ENCODE measurements at regions not wholly inside any gene's neighbourhood (a gene's known extent, or its start where the extent isn't known, plus 50 kb on each side); places are given as distances from the start of the nearest gene placed in this dataset.
"Not testable (repeated sequence)": the region's sequence is repeated elsewhere in the genome, so short reads cannot be mapped to it uniquely, and the experiment has no call there.

GRCh38 chr7:80018941-80019808, 115.5 kb upstream of the GNAI1 start:
- DNase-seq (ENCODE audit: low spot score) = peak; percentile 44

DNA sequence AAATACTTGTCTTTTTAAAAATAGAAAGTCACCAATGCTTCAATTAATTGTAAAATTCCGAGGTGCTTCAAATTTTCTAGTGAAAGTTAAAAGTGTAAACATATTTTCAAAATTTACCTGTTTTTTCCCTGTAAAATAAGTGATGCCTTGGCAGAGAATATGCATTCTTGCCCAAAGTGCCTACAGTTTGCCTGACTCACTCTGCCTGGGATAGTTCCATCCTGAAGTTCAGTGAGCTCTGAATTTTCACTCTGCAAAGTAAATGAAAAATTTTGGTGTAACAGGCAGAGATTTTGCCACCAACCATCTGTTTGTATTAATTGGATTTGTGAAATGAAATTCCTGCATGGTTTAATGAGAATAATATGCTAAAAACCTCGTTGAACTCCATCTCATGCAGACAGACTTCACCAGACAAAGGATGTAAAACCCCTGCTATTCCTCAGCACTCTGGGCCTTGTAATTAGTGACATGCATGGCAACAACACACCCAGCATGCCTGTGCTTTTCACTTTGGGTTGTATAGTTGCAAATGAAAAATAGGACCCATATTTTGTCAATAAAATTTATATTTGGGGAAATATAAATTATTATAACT, 117.4 kb upstream of the GNAI1 start:
- no peak for DNase-seq (ENCODE audit: low spot score)

- DNase-seq (ENCODE audit: low spot score) = no peak
Observed at GRCh38 chr7:80014511-80014910, 120.1 kb upstream of the GNAI1 start.

- no peak for DNase-seq (ENCODE audit: low spot score)
Observed at GRCh38 chr7:80008039-80008438, 126.6 kb upstream of the GNAI1 start.

DNA sequence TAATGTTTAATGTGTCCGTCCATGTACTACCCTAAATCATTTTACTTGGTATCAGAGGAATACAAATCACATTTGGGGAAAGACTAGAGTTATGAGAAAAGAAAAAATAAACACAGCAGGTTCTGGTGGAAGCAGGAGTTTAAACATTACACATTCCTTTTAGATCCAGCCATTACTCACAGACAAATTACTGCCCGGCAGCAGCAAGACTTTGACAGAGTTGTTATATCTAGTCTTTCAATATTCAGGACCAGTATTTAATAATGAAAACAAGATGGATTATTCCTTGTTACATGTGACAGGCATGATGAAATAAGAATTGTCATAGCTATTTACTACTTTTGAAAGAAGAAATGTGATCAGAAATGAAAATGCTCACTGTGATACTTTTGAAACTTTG, 131.8 kb upstream of the GNAI1 start:
- no peak for DNase-seq (ENCODE audit: low spot score)

DNA sequence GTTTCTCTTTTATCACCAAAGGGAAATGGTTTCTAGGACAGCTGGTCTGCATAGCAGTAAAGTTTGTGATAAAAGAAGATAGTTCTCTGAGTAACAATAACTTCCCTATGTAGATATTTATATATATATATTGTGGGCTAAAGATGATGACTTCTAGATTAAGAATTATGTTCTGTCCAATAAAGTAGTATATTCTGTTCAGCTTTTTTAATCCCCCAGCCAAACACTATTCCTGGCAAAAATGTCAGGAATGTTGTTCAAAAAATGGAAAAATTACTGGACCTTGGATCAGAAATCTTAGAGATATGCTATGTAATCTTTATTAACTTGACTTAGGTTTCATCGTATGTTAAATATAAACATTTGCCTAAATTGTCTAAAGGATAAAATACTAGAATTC, 136.3 kb upstream of the GNAI1 start:
- DNase-seq (ENCODE audit: low spot score) = no peak

DNA sequence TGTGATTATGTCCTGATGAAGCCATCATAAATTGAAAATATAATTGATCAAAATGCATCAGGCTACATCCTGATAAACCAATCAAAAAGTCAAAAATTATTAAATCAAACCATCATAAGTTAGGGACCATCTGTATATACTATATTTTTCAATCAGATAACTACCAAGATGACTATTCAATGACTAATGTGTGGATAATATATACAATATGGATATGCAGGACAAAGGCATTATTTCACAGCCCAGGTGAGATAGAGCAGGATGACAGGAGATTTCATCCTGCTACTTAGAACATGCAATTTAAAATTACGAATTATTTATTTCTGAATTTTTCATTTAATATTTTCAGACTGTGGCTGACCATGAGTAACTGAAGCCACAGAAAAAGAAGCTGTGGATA, 137.3 kb upstream of the GNAI1 start:
- no peak for DNase-seq (ENCODE audit: low spot score)

- not testable (repeated sequence) for DNase-seq (ENCODE audit: low spot score)
Observed at GRCh38 chr7:79995741-79996140, 138.9 kb upstream of the GNAI1 start.

DNA sequence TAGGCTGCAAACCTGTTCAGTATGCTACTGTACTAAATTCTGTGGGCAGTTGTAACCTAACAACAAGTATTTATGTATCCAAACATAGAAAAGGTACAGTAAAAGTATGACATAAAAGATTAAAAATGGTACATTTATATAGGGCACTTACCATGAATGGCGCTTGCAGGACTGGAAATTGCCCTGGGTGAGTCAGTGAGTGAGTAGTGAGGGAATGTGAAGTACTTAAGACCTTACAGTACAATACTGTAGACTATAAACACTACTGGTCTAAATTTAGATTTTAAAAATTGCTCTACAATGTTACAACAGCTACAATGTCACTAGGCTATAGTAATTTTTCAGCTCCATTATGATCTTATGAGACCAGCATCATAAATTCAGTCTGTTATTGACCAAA, 146.0 kb upstream of the GNAI1 start:
- no peak for DNase-seq (ENCODE audit: low spot score)

DNA sequence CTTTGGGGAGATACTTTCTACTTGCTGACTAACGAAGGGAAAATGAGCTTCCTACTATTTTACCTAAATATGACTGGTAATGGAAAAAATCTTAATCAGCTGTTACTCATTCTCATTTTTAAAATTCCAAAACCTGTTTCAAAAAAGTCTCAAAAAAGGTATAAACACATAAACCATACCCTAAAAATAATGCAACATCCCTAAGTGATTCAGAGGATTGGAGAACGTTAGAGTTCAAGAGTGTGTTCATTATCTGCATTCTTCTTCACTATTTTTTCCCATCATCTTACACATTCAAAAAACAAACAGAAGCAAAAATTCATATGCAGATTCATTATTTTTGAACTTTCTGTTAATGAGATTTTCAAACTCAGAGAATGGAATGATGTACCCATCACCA, 150.4 kb upstream of the GNAI1 start:
- no peak for DNase-seq (ENCODE audit: low spot score)

DNA sequence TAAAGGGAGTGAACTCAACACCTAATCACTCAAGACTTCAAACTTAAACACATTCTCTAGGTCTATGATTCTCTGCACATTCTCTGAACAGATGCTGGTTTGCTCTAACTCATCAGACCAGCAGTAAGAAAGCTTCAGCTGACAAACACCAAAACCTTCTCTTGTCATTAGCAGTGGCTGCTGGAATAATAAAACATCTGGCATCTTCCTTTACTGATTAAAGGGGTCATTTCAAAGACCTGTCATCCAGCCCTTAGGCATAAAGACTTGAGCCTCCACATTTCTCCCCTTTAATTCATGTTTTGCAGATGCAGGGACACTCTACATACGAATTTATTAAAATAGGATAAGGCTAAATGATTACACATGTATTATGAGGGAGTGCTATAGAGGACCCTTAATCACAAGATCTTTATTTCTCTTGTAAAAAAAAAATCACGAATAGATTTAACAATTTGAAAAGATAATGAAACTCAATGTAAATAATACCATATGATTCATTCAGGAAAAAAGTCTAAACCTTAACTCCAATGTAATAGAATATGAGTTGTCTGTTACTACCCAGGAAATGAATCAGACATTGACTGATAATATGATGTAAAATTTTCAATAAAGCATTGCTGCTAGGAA, 152.4 kb upstream of the GNAI1 start:
- no peak for DNase-seq (ENCODE audit: low spot score)

DNA sequence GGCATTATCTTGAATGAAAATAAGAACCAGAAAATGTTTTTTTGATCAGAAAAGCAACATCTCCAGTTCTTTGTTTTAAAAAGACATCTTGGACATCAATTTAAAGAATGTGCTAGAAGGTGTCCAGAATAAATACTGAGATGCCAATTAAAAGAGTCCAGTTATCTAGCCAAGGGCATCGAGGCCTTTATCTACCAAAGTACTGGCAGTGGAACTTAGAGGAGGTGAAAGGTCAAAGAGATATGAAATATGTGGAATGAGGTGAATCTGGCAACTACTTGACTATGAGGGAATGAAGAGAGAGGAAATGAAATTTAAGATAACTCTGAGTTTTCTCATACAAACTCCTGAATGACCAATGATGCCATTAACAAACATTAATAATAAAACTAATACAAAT, 154.3 kb upstream of the GNAI1 start:
- DNase-seq (ENCODE audit: low spot score) = no peak

DNA sequence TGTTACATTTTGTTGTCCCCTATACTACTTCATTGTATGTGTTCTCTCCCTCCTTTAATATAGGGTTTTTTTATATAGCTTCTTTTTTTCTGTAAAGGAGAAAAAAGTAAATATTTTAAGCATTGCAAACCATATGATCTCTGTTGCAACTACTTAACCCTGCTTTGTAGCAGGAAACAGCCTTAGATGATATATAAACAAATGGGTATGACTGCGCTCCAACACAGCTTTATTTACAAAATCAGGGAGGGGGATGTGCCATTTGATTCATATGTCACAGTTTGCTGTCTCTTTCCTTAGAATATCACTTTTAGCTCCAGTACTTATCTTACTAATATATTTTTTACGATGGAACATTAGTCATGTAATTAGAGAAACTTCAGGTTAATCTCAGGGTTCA, 155.2 kb upstream of the GNAI1 start:
- no peak for DNase-seq (ENCODE audit: low spot score)

DNA sequence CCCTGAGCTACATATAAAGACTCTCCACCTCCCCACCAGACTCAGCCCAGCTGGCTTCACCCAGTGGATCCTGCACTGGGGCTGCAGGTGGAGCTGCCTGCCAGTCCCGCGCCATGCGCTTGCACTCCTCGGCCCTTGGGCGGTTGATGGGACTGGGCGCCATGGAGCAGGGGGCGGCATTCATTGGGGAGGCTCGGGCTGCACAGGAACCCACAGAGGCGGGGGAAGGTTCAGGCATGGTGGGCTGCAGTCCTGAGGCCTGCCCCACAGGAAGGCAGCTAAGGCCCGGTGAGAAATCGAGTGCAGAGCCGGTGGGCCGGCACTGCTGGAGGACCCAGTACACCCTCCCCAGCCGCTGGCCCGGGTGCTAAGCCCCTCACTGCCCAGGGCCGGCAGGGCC, 157.2 kb upstream of the GNAI1 start:
- DNase-seq (ENCODE audit: low spot score) = no peak

GRCh38 chr7:79976711-79977020, 158.0 kb upstream of the GNAI1 start:
- not testable (repeated sequence) for DNase-seq (ENCODE audit: low spot score)

GRCh38 chr7:79975986-79976710, 158.5 kb upstream of the GNAI1 start:
- not testable (repeated sequence) for DNase-seq (ENCODE audit: low spot score)

DNA sequence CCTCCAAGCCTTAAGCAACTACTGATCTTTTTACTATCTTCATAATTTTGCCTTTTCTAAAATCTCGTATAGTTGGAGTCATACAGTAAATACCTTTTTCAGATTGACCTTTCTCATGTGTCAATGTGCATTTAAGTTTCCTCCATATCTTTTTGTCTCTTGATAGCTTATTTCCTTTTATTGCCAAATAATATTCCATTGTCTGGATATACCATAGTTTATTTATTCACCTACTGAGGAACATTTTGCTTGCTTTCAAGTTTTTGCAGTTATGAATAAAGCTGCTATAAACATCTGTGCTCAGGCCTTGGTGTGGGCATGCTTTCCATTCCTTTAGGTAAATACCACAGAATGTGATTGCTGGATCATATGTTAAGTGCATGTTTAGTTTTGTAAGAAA, 161.2 kb upstream of the GNAI1 start:
- no peak for DNase-seq (ENCODE audit: low spot score)

DNA sequence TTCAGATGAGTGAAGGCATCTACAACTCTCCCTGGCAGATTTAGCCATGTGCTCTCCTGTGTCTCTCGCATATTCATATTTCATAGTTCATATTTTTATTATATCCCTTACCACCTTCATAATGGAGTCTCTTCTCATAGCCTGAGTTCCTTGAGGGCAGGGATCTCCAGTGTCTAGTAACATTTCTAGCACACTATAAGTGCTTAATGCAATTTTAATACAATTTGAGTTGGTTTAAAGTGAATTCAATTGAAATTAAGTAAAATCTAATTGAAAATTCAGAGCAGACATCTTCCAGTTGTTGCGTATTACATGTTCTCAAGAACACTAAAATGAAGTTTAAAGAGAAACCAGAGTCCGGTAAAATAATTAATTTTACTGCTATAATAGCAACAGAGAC, 163.6 kb upstream of the GNAI1 start:
- DNase-seq (ENCODE audit: low spot score) = no peak

DNA sequence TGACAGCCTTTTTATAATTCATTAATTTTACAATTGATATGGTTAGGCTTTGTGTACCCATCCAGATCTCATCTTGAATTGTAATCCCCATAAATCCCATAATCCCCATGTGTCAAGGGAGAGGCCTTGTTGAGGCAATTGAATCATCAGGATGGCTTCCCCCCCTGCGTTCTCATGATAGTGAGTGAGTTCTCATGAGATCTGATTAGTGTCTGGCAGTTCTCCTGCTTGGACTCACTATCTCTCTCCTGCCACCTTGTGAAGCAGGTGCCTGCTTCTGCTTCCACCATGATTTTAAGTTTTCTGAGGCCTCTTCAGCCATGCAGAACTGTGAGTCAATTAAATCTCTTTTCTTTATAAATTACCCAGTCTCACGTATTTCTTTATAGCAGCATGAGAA, 165.7 kb upstream of the GNAI1 start:
- DNase-seq (ENCODE audit: low spot score) = no peak

- no peak for DNase-seq (ENCODE audit: low spot score)
Observed at GRCh38 chr7:79968077-79968648, 166.5 kb upstream of the GNAI1 start.

DNA sequence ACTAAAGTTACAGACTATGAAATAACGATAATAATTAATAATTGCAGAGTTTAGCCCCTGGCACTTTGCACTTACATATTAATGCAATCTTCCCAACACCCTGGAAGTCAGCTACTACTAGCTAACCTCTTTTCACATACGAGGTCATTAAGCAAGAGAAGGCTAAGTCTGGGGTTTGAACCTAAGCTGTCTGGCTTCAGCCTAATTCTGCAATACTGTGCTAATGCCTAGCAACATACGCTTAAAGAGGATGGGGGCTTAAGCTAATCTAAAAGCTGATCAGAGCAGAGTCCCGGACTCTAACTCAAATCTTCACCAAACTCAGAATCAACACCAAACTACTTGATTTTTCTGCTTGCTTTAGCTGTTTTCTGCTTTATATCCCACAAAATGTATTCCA, 168.7 kb upstream of the GNAI1 start:
- DNase-seq (ENCODE audit: low spot score) = no peak

- no peak for DNase-seq (ENCODE audit: low spot score)
Observed at GRCh38 chr7:79964463-79964862, 170.2 kb upstream of the GNAI1 start.

- no peak for DNase-seq (ENCODE audit: low spot score)
Observed at GRCh38 chr7:79953130-79953529, 181.5 kb upstream of the GNAI1 start.

Measured in activated CD4-positive, alpha-beta T cell treated with anti-CD3 and anti-CD28 coated beads, Interleukin-2, Interleukin-4, amounts not matched to agents 100 ng/mL and 50 ng/mL, durations not matched to agents 16 hours and 8 hours (primary cell).